Activated naive CD4-positive, alpha-beta T cell treated with anti-CD3 and anti-CD28 coated beads, Interleukin-2, amount 10 ng/mL, durations not matched to agents 7 days and 5 days (primary cell): ENCODE measurements at regions not wholly inside any gene's neighbourhood (a gene's known extent, or its start where the extent isn't known, plus 50 kb on each side); places are given as distances from the start of the nearest gene placed in this dataset.
"Not testable (repeated sequence)": the region's sequence is repeated elsewhere in the genome, so short reads cannot be mapped to it uniquely, and the experiment has no call there.

ENCODE experiments used
- CTCF ChIA-PET: fragments of 350-600 bp; sonication (Branson Sonifier 250); formaldehyde crosslinking; loops from one replicate; lab custom pipeline; 2021; ENCODE audit warnings: antibody characterized with exemption; lab: Charles Lee
- DNase-seq: peaks from one replicate; pipeline ENCODE4 v3.0.0-alpha.2; 2020
- H3K27ac Mint-ChIP-seq: one replicate; pipeline ENCODE4 v1.8.0; 2021; ENCODE audit warnings: mild to moderate bottlenecking, moderate library complexity, mixed read lengths
- H3K27me3 Mint-ChIP-seq: one replicate; pipeline ENCODE4 v1.8.0; 2021; ENCODE audit warnings: mild to moderate bottlenecking, mixed read lengths
- H3K36me3 Mint-ChIP-seq: one replicate; pipeline ENCODE4 v1.8.0; 2021; ENCODE audit warnings: mixed read lengths
- H3K4me1 Mint-ChIP-seq: one replicate; pipeline ENCODE4 v1.8.0; 2021; ENCODE audit warnings: mixed read lengths
- H3K4me3 Mint-ChIP-seq: one replicate; pipeline ENCODE4 v1.8.0; 2021; ENCODE audit warnings: mild to moderate bottlenecking, moderate library complexity, mixed read lengths
- H3K9me3 Mint-ChIP-seq: one replicate; pipeline ENCODE4 v1.8.0; 2021; ENCODE audit warnings: mixed read lengths

DNA sequence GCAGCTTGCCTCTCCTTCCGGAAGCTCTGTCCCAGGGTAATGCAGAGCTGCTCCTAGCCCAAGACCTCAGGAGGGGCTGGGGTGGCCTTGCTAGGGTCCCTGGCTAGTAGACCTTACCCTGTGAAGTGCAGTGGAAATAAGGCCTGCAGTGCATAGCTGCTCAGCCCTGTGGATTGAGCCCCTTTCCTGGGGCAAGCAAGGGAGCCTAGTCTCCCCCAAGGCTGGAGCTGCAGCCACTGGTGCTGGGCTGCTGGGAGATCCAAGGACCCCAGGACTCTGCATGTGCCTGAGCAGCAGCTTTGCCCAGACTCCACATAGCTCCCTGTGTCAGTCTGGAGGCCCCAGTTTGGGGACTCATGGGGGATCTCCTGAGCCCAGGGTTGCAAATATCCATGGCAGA is 57.9 kb downstream of the FANCF start:
- no peaks in the 10 kb centered on the region for H3K9me3 Mint-ChIP-seq
- H3K4me3 Mint-ChIP-seq: no peak overlapping the region
- no peaks in the 10 kb centered on the region for H3K36me3 Mint-ChIP-seq
- CTCF ChIA-PET: interaction anchor here (1.4 kb wide), 1 partner anchor 24 kb away, joined by 3 read pairs; no protein-coding TSS in a partner anchor
- no peak overlapping the region for H3K27ac Mint-ChIP-seq
- DNase-seq: no peak
- no peaks in the 10 kb centered on the region for H3K27me3 Mint-ChIP-seq
- H3K4me1 Mint-ChIP-seq: no peaks in the 10 kb centered on the region

DNA sequence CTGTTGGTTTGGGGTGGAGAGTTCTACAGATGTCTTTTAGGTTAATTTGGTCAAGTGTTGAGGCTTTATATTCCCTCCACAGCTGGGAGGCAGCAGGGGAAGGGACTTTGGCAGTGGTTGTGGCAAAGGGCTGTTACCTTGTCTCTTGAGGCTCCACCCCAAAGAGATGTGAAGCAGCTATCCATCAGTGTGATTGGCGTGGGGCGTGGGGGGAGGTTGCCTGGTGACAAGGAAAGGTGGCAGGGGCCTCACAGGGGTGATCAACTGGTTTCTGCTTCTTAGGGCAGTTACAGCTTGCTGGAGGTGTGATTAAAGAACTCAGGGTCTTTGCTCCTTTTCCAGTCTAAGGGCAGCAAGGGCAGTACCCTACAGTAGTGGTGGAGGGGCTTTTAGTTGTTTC is 59.3 kb downstream of the FANCF start:
- Mint-ChIP-seq H3K27ac (no peak overlapping the region), H3K36me3 (no peaks in the 10 kb centered on the region), H3K4me3 (no peak overlapping the region), H3K27me3 (no peaks in the 10 kb centered on the region), H3K4me1 (no peaks in the 10 kb centered on the region), H3K9me3 (no peaks in the 10 kb centered on the region)
- CTCF ChIA-PET: interaction anchor here (1.4 kb wide), 1 partner anchor 25 kb away, joined by 3 read pairs; no protein-coding TSS in a partner anchor
- no peak for DNase-seq

GRCh38 chr11:22561283-22561682 is 64.3 kb downstream of the FANCF start:
- H3K27me3 Mint-ChIP-seq: no peaks in the 10 kb centered on the region
- no peak overlapping the region for H3K4me3 Mint-ChIP-seq
- H3K36me3 Mint-ChIP-seq: no peaks in the 10 kb centered on the region
- no peaks in the 10 kb centered on the region for H3K4me1 Mint-ChIP-seq
- CTCF ChIA-PET: no interaction called here
- no peak overlapping the region for H3K27ac Mint-ChIP-seq
- H3K9me3 Mint-ChIP-seq: no peaks in the 10 kb centered on the region
- no peak for DNase-seq

GRCh38 chr11:22559416-22559815 is 66.2 kb downstream of the FANCF start:
- H3K4me3 Mint-ChIP-seq: no peak overlapping the region
- no peaks in the 10 kb centered on the region for H3K36me3 Mint-ChIP-seq
- no peaks in the 10 kb centered on the region for H3K4me1 Mint-ChIP-seq
- no peaks in the 10 kb centered on the region for H3K27me3 Mint-ChIP-seq
- CTCF ChIA-PET: no interaction called here
- no peak overlapping the region for H3K27ac Mint-ChIP-seq
- no peak for DNase-seq
- no peaks in the 10 kb centered on the region for H3K9me3 Mint-ChIP-seq

DNA sequence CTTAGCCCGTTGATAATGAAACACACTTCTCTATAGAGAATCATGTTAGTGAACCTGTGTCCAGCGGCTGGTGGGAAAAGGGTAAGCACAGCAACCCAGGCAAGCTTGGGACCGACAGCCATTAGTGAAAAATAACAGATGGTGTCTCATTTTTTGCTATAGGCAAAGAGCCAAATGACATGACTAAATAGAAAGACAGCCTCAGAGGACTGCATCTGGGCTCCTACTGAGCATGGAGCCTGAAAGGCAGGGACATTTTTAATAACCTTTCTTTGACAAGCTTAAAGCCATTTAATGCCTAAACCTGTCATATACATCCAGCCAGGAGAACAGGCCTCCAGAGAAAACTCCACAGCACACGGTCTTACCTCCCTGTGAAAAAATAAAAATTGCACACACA is 67.0 kb downstream of the FANCF start:
- Mint-ChIP-seq H3K27me3 (no peaks in the 10 kb centered on the region), H3K4me3 (no peak overlapping the region), H3K9me3 (no peaks in the 10 kb centered on the region), H3K4me1 (no peaks in the 10 kb centered on the region), H3K36me3 (no peaks in the 10 kb centered on the region), H3K27ac (no peak overlapping the region)
- CTCF ChIA-PET: no interaction called here
- no peak for DNase-seq

GRCh38 chr11:22556381-22556780 is 69.2 kb downstream of the FANCF start:
- no peaks in the 10 kb centered on the region for H3K27me3 Mint-ChIP-seq
- no peaks in the 10 kb centered on the region for H3K9me3 Mint-ChIP-seq
- no peaks in the 10 kb centered on the region for H3K36me3 Mint-ChIP-seq
- H3K4me1 Mint-ChIP-seq: no peaks in the 10 kb centered on the region
- CTCF ChIA-PET: no interaction called here
- H3K27ac Mint-ChIP-seq: no peak overlapping the region
- DNase-seq: no peak
- H3K4me3 Mint-ChIP-seq: no peak overlapping the region

DNA sequence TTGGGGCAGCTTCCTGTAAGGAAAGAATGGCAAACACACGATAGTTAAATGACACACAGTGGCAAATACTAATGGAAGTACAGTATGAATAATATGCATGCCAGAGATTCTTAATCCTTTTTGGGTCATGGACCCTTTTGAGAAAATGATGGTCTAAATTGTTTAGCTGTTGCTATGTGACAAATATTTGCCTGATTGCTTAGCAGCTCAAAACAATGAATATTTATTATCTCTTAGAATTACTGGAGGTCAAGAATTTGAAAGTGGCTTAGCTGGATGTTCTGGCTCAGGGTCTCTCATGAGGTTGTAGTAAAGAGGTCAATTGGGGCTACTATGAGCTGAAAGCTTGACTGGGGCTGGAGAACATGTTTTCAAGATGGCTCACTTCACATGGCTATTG is 69.7 kb downstream of the FANCF start:
- Mint-ChIP-seq H3K36me3 (no peaks in the 10 kb centered on the region), H3K9me3 (no peaks in the 10 kb centered on the region), H3K4me3 (no peak overlapping the region), H3K27me3 (no peaks in the 10 kb centered on the region), H3K27ac (no peak overlapping the region), H3K4me1 (no peaks in the 10 kb centered on the region)
- CTCF ChIA-PET: no interaction called here
- DNase-seq: no peak

DNA sequence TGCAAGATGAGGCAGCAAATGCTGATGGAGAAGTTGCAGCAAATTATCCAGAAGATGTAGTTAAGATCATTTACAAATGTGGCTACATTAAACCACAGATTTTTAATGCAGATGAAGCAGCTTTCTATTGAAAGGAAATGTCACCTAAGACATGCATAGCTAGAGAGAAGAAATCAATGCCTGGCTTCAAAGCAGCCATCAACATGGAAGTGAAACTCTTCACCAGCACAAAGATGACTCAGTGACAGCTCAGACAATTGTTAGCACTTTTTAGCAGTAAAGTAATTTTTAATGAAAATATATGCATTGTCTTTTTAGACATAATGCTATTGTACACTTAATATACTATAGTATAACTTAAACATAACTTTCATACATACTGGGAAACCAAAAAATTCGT is 71.4 kb downstream of the FANCF start:
- no peak for DNase-seq
- Mint-ChIP-seq H3K4me3 (no peak overlapping the region), H3K9me3 (no peaks in the 10 kb centered on the region), H3K27me3 (no peaks in the 10 kb centered on the region), H3K36me3 (no peaks in the 10 kb centered on the region), H3K27ac (no peak overlapping the region), H3K4me1 (no peaks in the 10 kb centered on the region)
- CTCF ChIA-PET: no interaction called here

- no peaks in the 10 kb centered on the region for H3K9me3 Mint-ChIP-seq
- CTCF ChIA-PET: no interaction called here
- no peak overlapping the region for H3K27ac Mint-ChIP-seq
Observed at GRCh38 chr11:22552885-22553284, 72.7 kb downstream of the FANCF start.

GRCh38 chr11:22546746-22547145 is 78.9 kb downstream of the FANCF start:
- Mint-ChIP-seq H3K27me3 (no peaks in the 10 kb centered on the region), H3K4me3 (no peak overlapping the region)
- CTCF ChIA-PET: no interaction called here

More at GRCh38 chr11:22552885-22553284, 72.7 kb downstream of the FANCF start:
- DNase-seq: no peak
- no peaks in the 10 kb centered on the region for H3K4me1 Mint-ChIP-seq
- no peak overlapping the region for H3K4me3 Mint-ChIP-seq
- no peaks in the 10 kb centered on the region for H3K27me3 Mint-ChIP-seq
- H3K36me3 Mint-ChIP-seq: no peaks in the 10 kb centered on the region

GRCh38 chr11:22543261-22543660 is 82.4 kb downstream of the FANCF start:
- H3K27me3 Mint-ChIP-seq: no peaks in the 10 kb centered on the region
- H3K9me3 Mint-ChIP-seq: no peaks in the 10 kb centered on the region

More at GRCh38 chr11:22546746-22547145, 78.9 kb downstream of the FANCF start:
- DNase-seq: no peak
- Mint-ChIP-seq H3K27ac (no peak overlapping the region), H3K9me3 (no peaks in the 10 kb centered on the region), H3K36me3 (no peaks in the 10 kb centered on the region), H3K4me1 (no peaks in the 10 kb centered on the region)

GRCh38 chr11:22539821-22540256 is 85.8 kb downstream of the FANCF start:
- Mint-ChIP-seq H3K4me3 (no peak overlapping the region), H3K36me3 (no peaks in the 10 kb centered on the region), H3K27me3 (no peaks in the 10 kb centered on the region), H3K27ac (no peak overlapping the region), H3K4me1 (no peaks in the 10 kb centered on the region), H3K9me3 (no peaks in the 10 kb centered on the region)
- no peak for DNase-seq
- CTCF ChIA-PET: no interaction called here

More at GRCh38 chr11:22543261-22543660, 82.4 kb downstream of the FANCF start:
- Mint-ChIP-seq H3K27ac (no peak overlapping the region), H3K36me3 (no peaks in the 10 kb centered on the region), H3K4me3 (no peak overlapping the region), H3K4me1 (no peaks in the 10 kb centered on the region)
- DNase-seq: no peak
- CTCF ChIA-PET: no interaction called here

GRCh38 chr11:22536071-22536470 is 89.6 kb downstream of the FANCF start:
- Mint-ChIP-seq H3K9me3 (no peaks in the 10 kb centered on the region), H3K4me3 (no peak overlapping the region), H3K27ac (no peak overlapping the region), H3K27me3 (no peaks in the 10 kb centered on the region), H3K4me1 (no peaks in the 10 kb centered on the region), H3K36me3 (no peaks in the 10 kb centered on the region)
- DNase-seq: no peak
- CTCF ChIA-PET: no interaction called here

DNA sequence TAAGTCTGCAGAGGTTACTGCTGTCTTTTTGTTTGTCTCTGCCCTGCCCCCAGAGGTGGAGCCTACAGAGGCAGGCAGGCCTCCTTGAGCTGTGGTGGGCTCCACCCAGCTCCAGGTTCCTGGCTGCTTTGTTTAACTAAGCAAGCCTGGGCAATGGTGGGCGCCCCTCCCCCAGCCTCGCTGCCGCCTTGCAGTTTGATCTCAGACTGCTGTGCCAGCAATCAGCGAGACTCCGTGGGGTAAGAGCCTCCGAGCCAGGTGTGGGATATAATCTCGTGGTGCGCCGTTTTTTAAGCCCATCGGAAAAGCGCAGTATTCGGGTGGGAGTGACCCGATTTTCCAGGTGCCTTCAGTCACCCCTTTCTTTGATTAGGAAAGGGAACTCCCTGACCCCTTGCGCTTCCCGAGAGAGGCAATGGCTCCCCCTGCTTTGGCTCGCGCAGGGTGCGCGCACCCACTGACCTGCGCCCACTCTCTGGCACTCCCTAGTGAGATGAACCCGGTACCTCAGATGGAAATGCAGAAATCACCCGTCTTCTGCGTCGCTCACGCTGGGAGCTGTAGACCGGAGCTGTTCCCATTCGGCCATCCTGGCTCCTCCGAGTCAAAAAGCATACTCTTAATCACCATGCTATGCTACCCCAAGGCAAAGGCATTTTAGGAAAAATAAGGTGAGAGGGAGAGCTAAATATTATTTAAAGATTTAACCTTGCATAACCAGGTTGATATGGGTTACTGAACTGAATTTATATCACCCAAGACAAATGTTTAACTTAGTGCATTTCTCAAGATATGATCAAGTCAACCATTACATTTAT is 96.8 kb downstream of the FANCF start:
- H3K27ac Mint-ChIP-seq, DNase-seq, H3K9me3 Mint-ChIP-seq, H3K36me3 Mint-ChIP-seq, CTCF ChIA-PET, H3K4me3 Mint-ChIP-seq, H3K4me1 Mint-ChIP-seq, H3K27me3 Mint-ChIP-seq: not testable (repeated sequence)

DNA sequence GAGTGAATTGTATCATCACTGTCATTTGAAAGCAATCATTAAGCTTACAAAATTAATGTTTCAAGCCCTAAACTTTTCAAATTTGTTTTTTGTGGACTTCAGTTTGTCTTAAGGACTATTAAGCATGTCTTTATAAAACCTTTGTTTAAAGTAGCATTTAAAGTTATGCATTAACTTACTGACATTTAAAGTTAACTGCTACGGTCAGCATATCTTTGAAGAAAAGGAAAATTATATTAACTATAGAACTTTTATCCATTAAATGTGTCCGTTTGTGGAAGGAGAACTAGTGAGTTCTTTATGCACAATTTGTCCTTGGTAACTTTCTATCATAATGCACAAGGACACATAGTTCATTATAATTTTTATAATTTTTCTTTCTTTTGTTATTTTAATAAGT is 103.4 kb downstream of the FANCF start:
- H3K4me3 Mint-ChIP-seq: no peak overlapping the region
- CTCF ChIA-PET: no interaction called here
- no peak overlapping the region for H3K27ac Mint-ChIP-seq
- no peaks in the 10 kb centered on the region for H3K36me3 Mint-ChIP-seq
- H3K9me3 Mint-ChIP-seq: no peaks in the 10 kb centered on the region
- DNase-seq: no peak
- no peaks in the 10 kb centered on the region for H3K27me3 Mint-ChIP-seq
- H3K4me1 Mint-ChIP-seq: no peaks in the 10 kb centered on the region
